ENCODE measurements at regions not wholly inside any gene's neighbourhood (a gene's known extent, or its start where the extent isn't known, plus 50 kb on each side); places are given as distances from the start of the nearest gene placed in this dataset.

DNA sequence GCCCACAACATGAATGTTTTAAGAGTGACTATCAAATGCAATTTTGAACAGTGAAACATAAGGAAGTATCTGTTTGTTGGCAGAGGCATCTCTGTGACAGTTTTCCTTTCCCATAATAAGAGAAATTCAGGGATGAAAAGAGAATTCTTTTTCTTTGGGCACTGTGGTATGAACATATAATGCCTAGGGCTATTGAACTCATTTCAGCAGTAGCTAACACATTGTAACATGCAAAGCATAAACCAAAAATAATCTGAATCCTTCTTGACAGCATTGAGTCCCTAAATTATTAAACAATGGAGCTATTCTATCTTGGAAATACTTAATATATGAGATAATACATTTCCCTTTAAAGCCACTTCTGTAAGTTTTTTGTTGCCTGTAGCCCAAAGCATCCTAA, 633.0 kb upstream of the B3GALT2 start:
- TF ChIP-seq POLR2AphosphoS5 (IDR thresholded peaks at IDR 0.05; ENCODE audit: low read depth, low read length) (no peak), POLR2A (IDR thresholded peaks at IDR 0.05; ENCODE audit: low read depth, low read length) (no peak), TAF1 (IDR thresholded peaks at IDR 0.05; ENCODE audit: low read depth, low read length) (no peak), PAX5 (IDR thresholded peaks at IDR 0.05; ENCODE audit: insufficient read depth, low read length, severe bottlenecking) (no peak)
